K562 (cell line): ENCODE measurements at regions not wholly inside any gene's neighbourhood (a gene's known extent, or its start where the extent isn't known, plus 50 kb on each side); places are given as distances from the start of the nearest gene placed in this dataset.

Experiments
- ATAC-seq: fragments of 200-7000 bp; cut with Tn5 transposase; 3 replicates; pipeline ENCODE4 v1.9.1; 2020; ENCODE audit warnings: moderate library complexity
- BruUV-seq: library from RNA; stranded (reverse); fragments of 400-500 nt; replicated peaks from 2 replicates; lab custom pipeline; 2021; lab: Mats Ljungman, UMichigan
- CTCF ChIA-PET: fragments of 300-600 bp; formaldehyde crosslinking; extraction: SDS; loops from one replicate; lab custom pipeline; 2021; ENCODE audit warnings: low intra/inter-chr PET ratio; lab: Yijun Ruan, JAX
- POLR2A ChIA-PET: fragments of 300-600, 350-650 bp; sonication (Branson Sonifier 250); formaldehyde crosslinking; extraction: SDS; loops from one replicate; lab custom pipeline; 2021; ENCODE audit warnings: antibody characterized with exemption, inconsistent platforms; lab: Yijun Ruan, JAX
- DNase-seq, 4 experiments: peaks; one replicate each; pipeline versions ENCODE4 v3.0.0 to v3.0.0-alpha.2; 2011 to 2018; ENCODE audit warnings: low spot score in 3 of 4, mixed read lengths in 3 of 4; ENCODE audit errors: extremely low read depth in 1 of 4
- FAIRE-seq: peaks from 2 replicates; lab custom pipeline; 2011; peaks lifted over from hg19 to GRCh38; lab: Jason Lieb, UNC
- H2AFZ ChIP-seq: 2 replicates; pipeline ENCODE4 v1.6.0; 2011; ENCODE audit warnings: low read depth, low read length, control low read depth, inconsistent platforms
- H3K27ac ChIP-seq: fragments of 200-600 bp; 3 replicates; pipeline ENCODE4 v1.8.0; 2011; ENCODE audit warnings: low read depth, mild to moderate bottlenecking, control low read depth, inconsistent platforms, low read length, moderate library complexity, mixed read lengths; ENCODE audit errors: extremely low read depth
- H3K27me3 ChIP-seq, 2 experiments: fragments of 300-600 bp in 1 of 2; 2 replicates in 1 of 2; 3 replicates in 1 of 2; pipeline versions ENCODE4 v1.6.0 to v1.8.0; 2011; ENCODE audit warnings: inconsistent platforms in 2 of 2, low read length in 2 of 2, mild to moderate bottlenecking in 1 of 2, mixed read lengths in 1 of 2, moderate library complexity in 1 of 2; ENCODE audit not compliant: control insufficient read depth in 2 of 2, insufficient read depth in 2 of 2
- H3K36me3 ChIP-seq: fragments of 300-600 bp; 3 replicates; pipeline ENCODE4 v1.8.0; 2011; ENCODE audit warnings: mild to moderate bottlenecking, low read length, inconsistent platforms; ENCODE audit not compliant: control insufficient read depth, insufficient read depth
- H3K4me1 ChIP-seq, 2 experiments: fragments of 200-600 bp in 1 of 2; replicated peaks in 1 of 2; 2 replicates in 1 of 2; 3 replicates in 1 of 2; pipeline versions ENCODE4 v1.5.1 to v1.8.0; 2011; ENCODE audit warnings: inconsistent platforms in 2 of 2, low read length in 2 of 2, mild to moderate bottlenecking in 1 of 2, mixed read lengths in 1 of 2, moderate library complexity in 1 of 2; ENCODE audit not compliant: control insufficient read depth in 2 of 2, insufficient read depth in 2 of 2
- H3K4me2 ChIP-seq: 2 replicates; pipeline ENCODE4 v1.6.1; 2011; ENCODE audit warnings: low read length, control low read depth, inconsistent platforms, mixed read lengths; ENCODE audit not compliant: insufficient read depth
- H3K4me3 ChIP-seq: fragments of 200-600 bp; sonication (generic), shearing (Covaris generic); 2 replicates; pipeline ENCODE4 v1.5.1; 2016; ENCODE audit warnings: control low read depth, inconsistent platforms
- H3K79me2 ChIP-seq: fragments of 200-600 bp; 3 replicates; pipeline ENCODE4 v1.8.0; 2011; ENCODE audit warnings: low read length, inconsistent platforms; ENCODE audit not compliant: control insufficient read depth, insufficient read depth
- H3K9ac ChIP-seq, 2 experiments: 2 replicates each; pipeline versions ENCODE4 v1.6.0 to v1.6.1; 2011; ENCODE audit warnings: low read depth in 2 of 2, low read length in 2 of 2, control low read depth in 1 of 2, inconsistent platforms in 1 of 2, mild to moderate bottlenecking in 1 of 2, mixed read lengths in 1 of 2; ENCODE audit not compliant: insufficient read depth in 1 of 2
- H3K9me1 ChIP-seq: one replicate; pipeline ENCODE4 v1.6.0; 2011; ENCODE audit warnings: inconsistent platforms, mild to moderate bottlenecking, low read length, moderate library complexity; ENCODE audit not compliant: control insufficient read depth, insufficient read depth
- H3K9me3 ChIP-seq: replicated peaks from 2 replicates; pipeline ENCODE4 v1.5.1; 2011; ENCODE audit warnings: low read depth, low read length, inconsistent platforms; ENCODE audit not compliant: control insufficient read depth, insufficient read depth
- H4K20me1 ChIP-seq: replicated peaks from 2 replicates; pipeline ENCODE4 v1.6.1; 2011; ENCODE audit warnings: low read length, inconsistent platforms, mixed read lengths; ENCODE audit not compliant: control insufficient read depth, insufficient read depth
- BRD9 ChIP-seq: fragments of 450-650 bp; IDR thresholded peaks from 2 replicates; pipeline ENCODE4 v1.6.1; 2018; ENCODE audit warnings: low read depth; ENCODE audit not compliant: partially characterized antibody
- CBFA2T3 ChIP-seq: fragments of 450-650 bp; IDR thresholded peaks from 2 replicates; pipeline ENCODE4 v1.6.1; 2017
- CBX2 ChIP-seq: fragments of 200-600 bp; sonication (generic); IDR thresholded peaks from one replicate; pipeline ENCODE4 v1.6.1; 2012; ENCODE audit warnings: mild to moderate bottlenecking, low read length, inconsistent platforms; ENCODE audit not compliant: insufficient read depth, poor library complexity, severe bottlenecking
- CREM ChIP-seq: IDR thresholded peaks from 2 replicates; pipeline ENCODE4 v1.6.1; 2014; ENCODE audit warnings: antibody characterized with exemption, low read depth
- ELF1 ChIP-seq: fragments of 200-800 bp; sonication (Bioruptor generic); IDR thresholded peaks from 2 replicates; pipeline ENCODE4 v1.6.1; 2016; ENCODE audit warnings: missing genetic modification characterization, missing compliant biosample characterization
- ELF2 ChIP-seq: fragments of 250-450 bp; sonication (Bioruptor Pico); IDR thresholded peaks from 2 replicates; pipeline ENCODE4 v1.5.0; 2021; ENCODE audit warnings: mild to moderate bottlenecking
- GATA2 ChIP-seq: sonication (generic); formaldehyde crosslinking; IDR thresholded peaks from 2 replicates; pipeline ENCODE4 v1.4.0; 2020; ENCODE audit warnings: mild to moderate bottlenecking, missing genetic modification reagents
- HDAC3 ChIP-seq: fragments of 450-650 bp; IDR thresholded peaks from 2 replicates; pipeline ENCODE4 v1.6.1; 2018; ENCODE audit warnings: borderline replicate concordance, mild to moderate bottlenecking, moderate library complexity; ENCODE audit not compliant: partially characterized antibody
- SNRNP70 ChIP-seq: fragments of 200-400 bp; formaldehyde crosslinking; optimal IDR thresholded peaks from 2 replicates; pipeline ENCODE3; 2017; ENCODE audit warnings: low read depth, low read length
- ZBTB11 ChIP-seq, 3 experiments: fragments of 200-800 bp in 1 of 3; fragments of 250-450 bp in 1 of 3; fragments of 450-650 bp in 1 of 3; sonication (Bioruptor Pico) in 1 of 3; sonication (Bioruptor generic) in 1 of 3; formaldehyde crosslinking in 1 of 3; IDR thresholded peaks; 2 replicates each; pipeline versions ENCODE4 v1.6.1 to v1.8.0; 2016 to 2022; ENCODE audit warnings: mild to moderate bottlenecking in 2 of 3, missing genetic modification characterization in 2 of 3, missing compliant biosample characterization in 1 of 3, moderate library complexity in 1 of 3
- WGBS: fragments of 100-300 bp; shearing (Covaris generic); methylation state at CpG from one replicate; pipeline ENCODE4 v1.1.6; 2016; ENCODE audit warnings: low coverage, mixed read lengths; ENCODE audit not compliant: insufficient coverage; ENCODE audit errors: missing lambda C conversion rate; 5-methylcytosine and 5-hydroxymethylcytosine counted together
- in situ Hi-C: fragments of 300-500 bp; cut with MboI; formaldehyde crosslinking; loops from 4 replicates; pipeline ENCODE4 v1.15.0; 2018; ENCODE audit warnings: inconsistent platforms, mixed read lengths
- intact Hi-C: fragments of 100-400 bp; cut with micrococcal nuclease; formaldehyde crosslinking; loops from 2 replicates; pipeline ENCODE4 v1.14.2; 2022
- TF ChIP-seq, protein P1 (sequence below): fragments of 450-650 bp; IDR thresholded peaks from 2 replicates; pipeline ENCODE4 v1.6.1; 2018; ENCODE audit warnings: mild to moderate bottlenecking, low read depth; ENCODE audit not compliant: partially characterized antibody
- TF ChIP-seq, protein P2 (sequence below): fragments of 250-450 bp; sonication (Bioruptor Pico); IDR thresholded peaks from 2 replicates; pipeline ENCODE4 v1.9.0; 2021; ENCODE audit warnings: mild to moderate bottlenecking, inconsistent platforms
- TF ChIP-seq, protein P3 (sequence below): fragments of 250-450 bp; sonication (Bioruptor Pico); IDR thresholded peaks from 2 replicates; pipeline ENCODE4 v1.8.0; 2021; ENCODE audit warnings: moderate library complexity, mild to moderate bottlenecking, inconsistent platforms

GRCh38 chr4:35463251-35463952 is 780.9 kb downstream of the ARAP2 start:
- no peaks in the 10 kb centered on the region for H3K4me1 ChIP-seq
- ChIA-PET CTCF (no interaction called here), POLR2A (no interaction called here)
- TF ChIP-seq CBX2 (no peak), ELF2 (no peak), ZBTB11 (CRISPR knock-in tag; IDR thresholded peaks at IDR 0.05) (no peak), GATA2 (CRISPR knock-in tag) (no peak), ELF1 (tag) (no peak), HDAC3 (no peak), CREM (no peak), SNRNP70 (no peak), BRD9 (no peak), CBFA2T3 (no peak)
- TF ChIP-seq, protein P1, sequence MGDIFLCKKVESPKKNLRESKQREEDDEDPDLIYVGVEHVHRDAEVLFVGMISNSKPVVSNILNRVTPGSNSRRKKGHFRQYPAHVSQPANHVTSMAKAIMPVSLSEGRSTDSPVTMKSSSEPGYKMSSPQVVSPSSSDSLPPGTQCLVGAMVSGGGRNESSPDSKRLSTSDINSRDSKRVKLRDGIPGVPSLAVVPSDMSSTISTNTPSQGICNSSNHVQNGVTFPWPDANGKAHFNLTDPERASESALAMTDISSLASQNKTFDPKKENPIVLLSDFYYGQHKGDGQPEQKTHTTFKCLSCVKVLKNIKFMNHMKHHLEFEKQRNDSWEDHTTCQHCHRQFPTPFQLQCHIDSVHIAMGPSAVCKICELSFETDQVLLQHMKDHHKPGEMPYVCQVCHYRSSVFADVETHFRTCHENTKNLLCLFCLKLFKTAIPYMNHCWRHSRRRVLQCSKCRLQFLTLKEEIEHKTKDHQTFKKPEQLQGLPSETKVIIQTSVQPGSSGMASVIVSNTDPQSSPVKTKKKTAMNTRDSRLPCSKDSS = no peak
- TF ChIP-seq, protein P2, sequence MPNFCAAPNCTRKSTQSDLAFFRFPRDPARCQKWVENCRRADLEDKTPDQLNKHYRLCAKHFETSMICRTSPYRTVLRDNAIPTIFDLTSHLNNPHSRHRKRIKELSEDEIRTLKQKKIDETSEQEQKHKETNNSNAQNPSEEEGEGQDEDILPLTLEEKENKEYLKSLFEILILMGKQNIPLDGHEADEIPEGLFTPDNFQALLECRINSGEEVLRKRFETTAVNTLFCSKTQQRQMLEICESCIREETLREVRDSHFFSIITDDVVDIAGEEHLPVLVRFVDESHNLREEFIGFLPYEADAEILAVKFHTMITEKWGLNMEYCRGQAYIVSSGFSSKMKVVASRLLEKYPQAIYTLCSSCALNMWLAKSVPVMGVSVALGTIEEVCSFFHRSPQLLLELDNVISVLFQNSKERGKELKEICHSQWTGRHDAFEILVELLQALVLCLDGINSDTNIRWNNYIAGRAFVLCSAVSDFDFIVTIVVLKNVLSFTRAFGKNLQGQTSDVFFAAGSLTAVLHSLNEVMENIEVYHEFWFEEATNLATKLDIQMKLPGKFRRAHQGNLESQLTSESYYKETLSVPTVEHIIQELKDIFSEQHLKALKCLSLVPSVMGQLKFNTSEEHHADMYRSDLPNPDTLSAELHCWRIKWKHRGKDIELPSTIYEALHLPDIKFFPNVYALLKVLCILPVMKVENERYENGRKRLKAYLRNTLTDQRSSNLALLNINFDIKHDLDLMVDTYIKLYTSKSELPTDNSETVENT (CRISPR knock-in tag) = no peak
- TF ChIP-seq, protein P3, sequence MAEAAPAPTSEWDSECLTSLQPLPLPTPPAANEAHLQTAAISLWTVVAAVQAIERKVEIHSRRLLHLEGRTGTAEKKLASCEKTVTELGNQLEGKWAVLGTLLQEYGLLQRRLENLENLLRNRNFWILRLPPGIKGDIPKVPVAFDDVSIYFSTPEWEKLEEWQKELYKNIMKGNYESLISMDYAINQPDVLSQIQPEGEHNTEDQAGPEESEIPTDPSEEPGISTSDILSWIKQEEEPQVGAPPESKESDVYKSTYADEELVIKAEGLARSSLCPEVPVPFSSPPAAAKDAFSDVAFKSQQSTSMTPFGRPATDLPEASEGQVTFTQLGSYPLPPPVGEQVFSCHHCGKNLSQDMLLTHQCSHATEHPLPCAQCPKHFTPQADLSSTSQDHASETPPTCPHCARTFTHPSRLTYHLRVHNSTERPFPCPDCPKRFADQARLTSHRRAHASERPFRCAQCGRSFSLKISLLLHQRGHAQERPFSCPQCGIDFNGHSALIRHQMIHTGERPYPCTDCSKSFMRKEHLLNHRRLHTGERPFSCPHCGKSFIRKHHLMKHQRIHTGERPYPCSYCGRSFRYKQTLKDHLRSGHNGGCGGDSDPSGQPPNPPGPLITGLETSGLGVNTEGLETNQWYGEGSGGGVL (CRISPR knock-in tag) = no peak
- FAIRE-seq (no peak), DNase-seq (no peak), ATAC-seq (no peak)
- H3K27ac ChIP-seq = no peak overlapping the region
- H2AFZ ChIP-seq = no peak overlapping the region
- no peak overlapping the region for H3K9ac ChIP-seq
- intact Hi-C loops (no loop called here), in situ Hi-C loops (no loop called here)
- no peaks in the 10 kb centered on the region for H3K36me3 ChIP-seq
- no peaks in the 10 kb centered on the region for H3K79me2 ChIP-seq
- under 1% methylated on average over 16 of the region's 19 CpGs for WGBS
- H3K9me1 ChIP-seq = no peaks in the 10 kb centered on the region
- no peaks in the 10 kb centered on the region for H3K9me3 ChIP-seq
- no peak overlapping the region for H3K4me2 ChIP-seq
- no peaks in the 10 kb centered on the region for H4K20me1 ChIP-seq
- H3K4me3 ChIP-seq = no peak overlapping the region
- BruUV-seq = no TSS peak
- H3K27me3 ChIP-seq = no peaks in the 10 kb centered on the region
